ENCODE measurements at regions not wholly inside any gene's neighbourhood (a gene's known extent, or its start where the extent isn't known, plus 50 kb on each side); places are given as distances from the start of the nearest gene placed in this dataset.
A peak's percentile ranks its signal among the peaks of the same experiment; 100 is the strongest.

- TF ChIP-seq MYPOP (CRISPR knock-in tag; IDR thresholded peaks at IDR 0.05) (peak; percentile 48; the same call in 1 of the 2 replicates), NFE2L1 (CRISPR knock-in tag; IDR thresholded peaks at IDR 0.05; ENCODE audit: borderline replicate concordance) (no peak), ZNF382 (CRISPR knock-in tag; IDR thresholded peaks at IDR 0.05; ENCODE audit: borderline replicate concordance) (no peak), RFX5 (IDR thresholded peaks at IDR 0.05; ENCODE audit: low read depth, low read length) (no peak), NR1H2 (CRISPR knock-in tag; IDR thresholded peaks at IDR 0.05; ENCODE audit: borderline replicate concordance, low read depth) (no peak), CREB1 (IDR thresholded peaks at IDR 0.05) (no peak), CREB1 (CRISPR knock-in tag; IDR thresholded peaks at IDR 0.05) (peak; percentile 87), PAXIP1 (CRISPR knock-in tag; conservative IDR thresholded peaks at IDR 0.05) (peak; percentile 96), HMGXB4 (CRISPR knock-in tag; IDR thresholded peaks at IDR 0.05; ENCODE audit: borderline replicate concordance in 1 of 2, low read depth in 1 of 2) (peak; percentile 32 to 56; a peak in 1 of 4 replicates), GATA4 (IDR thresholded peaks at IDR 0.05; ENCODE audit: borderline replicate concordance, low read depth) (peak; percentile 59; the same call in 1 of the 2 replicates), ZNF589 (CRISPR knock-in tag; conservative IDR thresholded peaks at IDR 0.05) (peak; percentile 63; the same call in 1 of the 2 replicates), ZNF7 (CRISPR knock-in tag; IDR thresholded peaks at IDR 0.05) (no peak), ZFP36 (IDR thresholded peaks at IDR 0.05; ENCODE audit: borderline replicate concordance, low read depth, low read length, partially characterized antibody) (no peak), POLR2G (IDR thresholded peaks at IDR 0.05; ENCODE audit: low read depth, low read length) (0 out of 2 replicates have a peak, but pooled peaks have one; percentile 31), HBP1 (CRISPR knock-in tag; IDR thresholded peaks at IDR 0.05; ENCODE audit: low read depth) (no peak), NBN (conservative IDR thresholded peaks at IDR 0.05) (no peak), ZNF33B (CRISPR knock-in tag; IDR thresholded peaks at IDR 0.05) (no peak), XBP1 (CRISPR knock-in tag; IDR thresholded peaks at IDR 0.05) (no peak), SP5 (CRISPR knock-in tag; IDR thresholded peaks at IDR 0.05; ENCODE audit: borderline replicate concordance, low read depth) (peak; percentile 70), GATAD1 (CRISPR knock-in tag; IDR thresholded peaks at IDR 0.05) (peak; percentile 76), ARHGAP35 (CRISPR knock-in tag; IDR thresholded peaks at IDR 0.05; ENCODE audit: borderline replicate concordance) (no peak), ZNF232 (CRISPR knock-in tag; IDR thresholded peaks at IDR 0.05; ENCODE audit: borderline replicate concordance) (peak; percentile 69; the same call in 1 of the 2 replicates), ZSCAN29 (CRISPR knock-in tag; conservative IDR thresholded peaks at IDR 0.05) (0 out of 2 replicates have a peak, but pooled peaks have one; percentile 53)
Observed at GRCh38 chr1:182301467-182302198, 90.0 kb downstream of the GLUL start (continued).
